Tibial artery (tissue), 4 donors: ENCODE measurements at regions not wholly inside any gene's neighbourhood (a gene's known extent, or its start where the extent isn't known, plus 50 kb on each side); places are given as distances from the start of the nearest gene placed in this dataset.
"Not testable (repeated sequence)": the region's sequence is repeated elsewhere in the genome, so short reads cannot be mapped to it uniquely, and the experiment has no call there.

Experiments
- DNase-seq, 2 donors: peaks; one replicate each; pipeline ENCODE4 v3.0.0-alpha.2; 2019
- H3K27ac ChIP-seq, 2 donors: fragments of 200-600 bp; sonication (generic) in 1 of 2; 1 replicate in 1 of 2; 2 replicates in 1 of 2; pipeline ENCODE4 v1.5.1; 2018 to 2019; ENCODE audit warnings: mild to moderate bottlenecking in 1 of 2
- H3K27me3 ChIP-seq, 2 donors: fragments of 200-600 bp; sonication (generic) in 1 of 2; one replicate each; pipeline versions ENCODE4 v1.5.1 to v1.6.0; 2016 to 2019
- H3K36me3 ChIP-seq, 3 donors: fragments of 200-600 bp; sonication (generic) in 2 of 3; one replicate each; pipeline ENCODE4 v1.5.1; 2016 to 2019; ENCODE audit warnings: mild to moderate bottlenecking in 2 of 3
- H3K4me1 ChIP-seq, 4 donors: fragments of 200-600 bp; sonication (generic) in 2 of 4; 1 replicate in 3 of 4; 2 replicates in 1 of 4; pipeline ENCODE4 v1.5.1; 2016 to 2019
- H3K4me3 ChIP-seq, 2 donors: fragments of 200-600 bp; sonication (generic) in 1 of 2; 1 replicate in 1 of 2; 2 replicates in 1 of 2; pipeline ENCODE4 v1.5.1; 2018 to 2019; ENCODE audit warnings: mild to moderate bottlenecking in 2 of 2
- H3K9me3 ChIP-seq, 3 donors: fragments of 200-600 bp; sonication (generic) in 1 of 3; one replicate each; pipeline ENCODE4 v1.5.1; 2016 to 2019
- CTCF ChIP-seq, 2 experiments: fragments of 200-600 bp in 1 of 2; fragments of 450-650 bp in 1 of 2; IDR thresholded peaks; one replicate each; pipeline ENCODE4 v1.5.1; 2017 to 2019; ENCODE audit warnings: antibody characterized with exemption in 2 of 2, mild to moderate bottlenecking in 1 of 2, moderate library complexity in 1 of 2
- intact Hi-C: fragments of 100-400 bp; cut with DNase I; formaldehyde crosslinking; loops from one replicate; pipeline ENCODE4 v1.15.0; 2023; ENCODE audit warnings: low total_unique reads

GRCh38 chr1:168405906-168406549 is 125.4 kb downstream of the TBX19 start:
- H3K9me3 ChIP-seq = no peaks in the 10 kb centered on the region
- no peaks in the 10 kb centered on the region for H3K4me1 ChIP-seq
- H3K27ac ChIP-seq = no peak overlapping the region
- intact Hi-C loops = no loop called here
- H3K27me3 ChIP-seq = no peaks in the 10 kb centered on the region
- H3K36me3 ChIP-seq = no peaks in the 10 kb centered on the region
- H3K4me3 ChIP-seq = no peak overlapping the region
- TF ChIP-seq CTCF (IDR thresholded peaks at IDR 0.05) = no peak
- DNase-seq = no peak

- Histone ChIP-seq H3K4me1 (peaks cover 0 to 3% (median 0%) of the 10 kb centered on the region in 4 donors), H3K4me3 (no peak overlapping the region), H3K36me3 (no peaks in the 10 kb centered on the region), H3K9me3 (no peaks in the 10 kb centered on the region), H3K27me3 (peaks cover 0 to 3% of the 10 kb centered on the region in 2 donors), H3K27ac (no peak overlapping the region)
- intact Hi-C loops = no loop called here
- no peak for DNase-seq
- TF ChIP-seq CTCF (IDR thresholded peaks at IDR 0.05) = no peak
These were observed 122.5 kb downstream of the TBX19 start for GRCh38 chr1:168403140-168403539.

- intact Hi-C loops, H3K9me3 ChIP-seq, H3K27me3 ChIP-seq, H3K4me1 ChIP-seq, H3K36me3 ChIP-seq, H3K4me3 ChIP-seq, DNase-seq, H3K27ac ChIP-seq: not testable (repeated sequence)
These were observed 121.8 kb downstream of the TBX19 start for GRCh38 chr1:168402466-168402865.

- no peak overlapping the region for H3K27ac ChIP-seq
- no peak for DNase-seq
- H3K27me3 ChIP-seq = peaks cover 0 to 3% of the 10 kb centered on the region in 2 donors
- TF ChIP-seq CTCF (IDR thresholded peaks at IDR 0.05) = no peak
- H3K4me1 ChIP-seq = peaks cover 0 to 3% (median 0%) of the 10 kb centered on the region in 4 donors
- intact Hi-C loops = no loop called here
- H3K4me3 ChIP-seq = no peak overlapping the region
- no peaks in the 10 kb centered on the region for H3K36me3 ChIP-seq
- H3K9me3 ChIP-seq = no peaks in the 10 kb centered on the region
These were observed 120.7 kb downstream of the TBX19 start for GRCh38 chr1:168401341-168401740.

GRCh38 chr1:168400139-168400538 is 119.5 kb downstream of the TBX19 start:
- peaks cover 0 to 3% (median 0%) of the 10 kb centered on the region in 4 donors for H3K4me1 ChIP-seq
- intact Hi-C loops = no loop called here
- H3K27me3 ChIP-seq = peaks cover 0 to 3% of the 10 kb centered on the region in 2 donors
- no peaks in the 10 kb centered on the region for H3K36me3 ChIP-seq
- no peak overlapping the region for H3K4me3 ChIP-seq
- no peaks in the 10 kb centered on the region for H3K9me3 ChIP-seq
- TF ChIP-seq CTCF (IDR thresholded peaks at IDR 0.05) = no peak
- no peak overlapping the region for H3K27ac ChIP-seq
- DNase-seq = no peak

GRCh38 chr1:168397806-168398205 is 117.1 kb downstream of the TBX19 start:
- intact Hi-C loops = no loop called here
- H3K9me3 ChIP-seq = no peaks in the 10 kb centered on the region
- peaks cover 0 to 3% of the 10 kb centered on the region in 2 donors for H3K27me3 ChIP-seq
- no peaks in the 10 kb centered on the region for H3K36me3 ChIP-seq
- DNase-seq = no peak
- no peak for TF ChIP-seq CTCF (IDR thresholded peaks at IDR 0.05)
- H3K27ac ChIP-seq = no peak overlapping the region
- H3K4me1 ChIP-seq = peaks cover 0 to 3% (median 0%) of the 10 kb centered on the region in 4 donors
- no peak overlapping the region for H3K4me3 ChIP-seq
